DMS 273 (cell line): ENCODE measurements at regions not wholly inside any gene's neighbourhood (a gene's known extent, or its start where the extent isn't known, plus 50 kb on each side); places are given as distances from the start of the nearest gene placed in this dataset.

Source experiments
- DNase-seq: peaks from one replicate; lab custom pipeline; 2025; ENCODE audit not compliant: unreplicated experiment; lab: John Stamatoyannopoulos, UW

DNA sequence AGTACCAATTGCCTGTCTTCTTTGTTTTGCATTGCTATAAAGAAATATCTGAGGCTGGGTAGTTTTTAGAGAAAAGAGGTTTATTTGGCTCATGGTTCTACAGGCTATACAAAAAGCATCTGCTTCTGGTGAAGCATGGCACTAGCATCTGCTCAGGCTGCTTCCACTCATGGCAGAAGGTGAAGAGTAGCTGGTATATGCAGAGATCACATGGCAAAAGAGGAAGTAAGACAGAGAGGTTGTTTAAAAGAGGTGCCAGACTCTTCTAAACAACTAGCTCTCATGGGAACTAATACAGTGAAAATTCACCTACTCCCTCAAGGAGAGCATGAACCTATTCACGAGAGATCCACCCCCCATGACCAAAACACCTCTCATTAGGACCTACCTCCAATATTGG is 56.7 kb upstream of the GUCA2B start:
- no peak for DNase-seq

DNA sequence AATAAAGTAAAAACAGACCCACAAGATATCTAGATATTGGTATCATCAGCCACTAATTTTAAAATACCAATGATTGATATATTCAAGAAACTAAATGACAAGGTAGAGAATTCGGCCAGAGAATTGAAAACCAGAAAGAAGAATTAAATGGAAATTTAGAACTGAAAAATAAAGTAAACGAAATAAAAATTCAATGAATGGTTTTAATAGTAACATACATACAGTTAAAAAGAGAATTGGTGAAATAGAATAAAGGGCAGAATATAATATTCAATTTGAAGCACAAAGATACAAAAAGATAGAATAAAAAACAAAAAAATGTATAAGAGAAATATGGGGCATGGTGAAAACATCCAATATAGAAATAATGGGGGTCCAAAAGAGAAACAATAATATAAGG is 64.0 kb upstream of the GUCA2B start:
- no peak for DNase-seq

DNA sequence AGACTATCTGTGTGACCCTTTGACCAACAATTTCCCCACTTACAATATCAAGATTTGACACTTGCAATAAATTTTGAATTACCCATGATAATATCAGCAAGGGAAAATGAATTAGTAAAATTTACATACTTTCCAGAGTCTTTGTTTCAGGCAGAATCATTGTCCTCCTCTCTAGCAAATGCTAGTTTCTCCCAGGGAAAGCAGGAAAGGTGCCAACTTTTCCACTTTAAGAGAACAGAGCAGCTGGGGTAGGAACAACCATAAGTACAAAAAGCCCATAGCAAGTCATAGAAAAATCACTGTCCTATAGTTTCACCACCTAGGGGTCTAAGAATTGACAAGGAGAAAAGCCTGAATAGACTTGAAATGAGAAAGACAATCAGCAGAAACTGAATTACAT is 67.1 kb upstream of the GUCA2B start:
- no peak for DNase-seq

DNA sequence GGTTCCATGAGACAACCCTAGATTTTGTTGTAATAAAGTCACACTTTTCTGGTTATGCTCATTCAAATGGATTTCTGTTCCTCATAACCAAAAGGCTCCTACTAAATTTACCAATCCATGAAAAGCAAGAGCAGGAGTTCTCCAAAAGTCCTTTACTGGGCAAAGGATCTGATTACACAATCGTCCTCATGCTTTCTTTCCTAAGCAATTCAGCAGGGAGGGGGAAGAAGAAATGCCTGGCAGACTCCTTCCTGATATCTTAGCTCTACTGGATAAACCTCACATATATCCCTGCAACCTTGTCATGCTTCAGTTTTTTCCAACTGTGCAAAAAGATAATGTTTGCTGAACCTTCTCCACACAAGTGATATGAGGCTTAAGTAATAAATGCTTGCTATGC is 67.6 kb upstream of the GUCA2B start:
- no peak for DNase-seq

DNA sequence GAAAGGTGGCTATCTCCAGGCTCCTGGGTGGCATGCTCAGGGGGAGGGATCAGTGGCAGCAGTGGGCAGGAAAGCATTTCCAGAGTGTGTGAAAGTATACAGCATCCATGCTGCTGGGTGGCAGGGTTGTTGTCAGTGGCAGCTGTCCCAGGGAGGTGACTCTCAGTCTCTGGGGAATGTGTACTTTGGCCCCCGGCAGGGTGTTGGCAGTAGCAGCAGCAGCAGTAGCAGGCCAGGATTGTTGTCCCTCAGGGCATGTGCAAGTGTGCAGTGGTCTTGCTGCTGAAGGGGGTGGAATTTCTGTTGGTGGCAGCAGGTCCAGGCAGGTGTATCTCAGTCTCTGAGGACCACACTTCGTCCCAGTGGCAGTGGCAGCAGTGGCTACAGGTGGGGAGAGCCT is 71.7 kb upstream of the GUCA2B start:
- no peak for DNase-seq

DNA sequence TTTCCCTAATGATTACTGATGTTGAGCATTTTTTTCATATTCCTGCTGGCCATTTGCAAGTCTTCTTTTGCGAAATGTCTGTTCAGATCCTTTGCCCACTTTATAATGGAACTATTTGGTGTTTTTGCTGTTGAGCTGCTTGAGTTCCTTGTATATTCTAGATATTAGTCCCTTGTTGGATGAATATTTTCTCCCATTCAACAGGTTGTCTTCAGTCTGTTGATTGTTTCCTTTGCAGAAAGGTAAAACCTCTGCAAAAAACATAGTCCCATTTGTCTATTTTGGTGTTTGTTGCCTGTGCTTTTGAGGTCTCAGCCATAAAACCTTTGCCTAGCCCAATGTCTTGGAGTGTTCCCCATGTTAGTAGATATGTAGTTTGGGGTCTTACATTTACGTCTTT is 78.0 kb upstream of the GUCA2B start:
- no peak for DNase-seq

DNA sequence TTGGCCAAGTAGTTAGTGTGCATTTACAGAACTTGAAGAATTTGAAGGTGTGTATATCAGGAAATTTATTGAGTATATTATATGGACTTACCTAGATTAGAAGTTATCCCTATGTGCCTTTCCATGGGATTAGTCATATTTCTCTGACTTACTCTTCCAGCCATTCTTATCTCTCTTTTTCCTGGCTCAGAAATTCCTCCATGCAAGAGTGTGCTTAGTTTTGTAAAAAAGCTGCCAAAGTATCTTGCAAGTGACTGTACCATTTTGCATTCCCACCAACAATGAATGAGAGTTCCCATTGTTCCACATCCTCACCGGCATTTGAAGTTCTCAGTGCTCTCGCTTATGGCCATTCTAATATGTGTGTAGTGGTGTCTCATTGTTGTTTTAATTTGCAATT is 82.2 kb upstream of the GUCA2B start:
- no peak for DNase-seq

DNA sequence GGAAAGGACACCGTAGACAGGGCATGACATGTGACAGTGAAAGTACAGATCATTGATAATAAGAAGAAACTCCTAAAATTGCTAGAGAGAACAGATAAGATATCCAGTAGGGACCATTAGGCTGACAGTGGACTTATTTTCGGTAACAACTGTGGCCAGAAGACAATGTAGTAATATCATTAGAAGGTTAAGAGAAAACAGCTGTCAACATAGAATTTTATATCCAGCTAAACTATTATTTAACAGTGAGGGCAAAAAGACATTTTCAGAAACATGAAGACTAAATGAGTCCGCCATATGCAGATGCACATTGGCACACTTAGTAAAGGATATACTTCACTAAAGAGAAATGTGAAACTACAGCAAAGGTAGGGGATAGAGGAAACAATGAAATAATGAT is 95.4 kb upstream of the GUCA2B start:
- no peak for DNase-seq

DNA sequence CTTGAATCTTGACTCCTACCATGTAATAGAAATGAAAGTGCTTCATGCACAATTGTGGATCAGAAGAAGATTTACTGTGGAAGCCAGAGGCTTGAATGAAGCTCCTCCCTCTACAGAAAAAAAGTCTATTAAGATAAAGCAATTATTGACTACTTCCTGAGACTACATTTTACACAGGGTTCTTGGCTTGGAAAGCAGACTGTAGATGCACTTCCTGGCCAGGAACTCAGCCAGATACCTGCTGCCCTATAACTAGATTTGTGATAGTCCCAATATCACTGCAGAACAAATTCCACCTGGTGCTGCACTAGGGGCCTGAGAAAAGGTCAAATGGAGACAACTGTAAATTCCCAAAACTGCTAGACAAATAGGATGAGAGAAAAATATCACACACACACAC is 96.8 kb upstream of the GUCA2B start:
- no peak for DNase-seq

DNA sequence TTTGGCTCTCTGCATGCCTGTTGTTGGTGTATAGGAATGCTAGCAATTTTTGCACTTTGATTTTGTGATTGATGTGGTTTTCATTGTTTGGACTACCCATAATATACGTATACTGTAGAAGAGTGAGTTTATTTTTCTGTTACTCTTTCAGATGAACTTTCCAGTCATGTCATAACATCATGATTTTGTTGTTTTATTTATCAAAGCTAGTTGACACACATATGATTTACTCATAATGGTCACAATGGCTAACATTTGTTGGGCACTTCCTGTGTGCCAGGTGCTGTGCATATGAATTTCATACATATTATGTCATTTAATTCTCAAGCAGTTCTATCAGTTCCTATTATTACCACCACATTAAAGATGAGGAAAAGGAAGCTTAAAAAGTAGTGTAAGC is 98.1 kb upstream of the GUCA2B start:
- no peak for DNase-seq

DNA sequence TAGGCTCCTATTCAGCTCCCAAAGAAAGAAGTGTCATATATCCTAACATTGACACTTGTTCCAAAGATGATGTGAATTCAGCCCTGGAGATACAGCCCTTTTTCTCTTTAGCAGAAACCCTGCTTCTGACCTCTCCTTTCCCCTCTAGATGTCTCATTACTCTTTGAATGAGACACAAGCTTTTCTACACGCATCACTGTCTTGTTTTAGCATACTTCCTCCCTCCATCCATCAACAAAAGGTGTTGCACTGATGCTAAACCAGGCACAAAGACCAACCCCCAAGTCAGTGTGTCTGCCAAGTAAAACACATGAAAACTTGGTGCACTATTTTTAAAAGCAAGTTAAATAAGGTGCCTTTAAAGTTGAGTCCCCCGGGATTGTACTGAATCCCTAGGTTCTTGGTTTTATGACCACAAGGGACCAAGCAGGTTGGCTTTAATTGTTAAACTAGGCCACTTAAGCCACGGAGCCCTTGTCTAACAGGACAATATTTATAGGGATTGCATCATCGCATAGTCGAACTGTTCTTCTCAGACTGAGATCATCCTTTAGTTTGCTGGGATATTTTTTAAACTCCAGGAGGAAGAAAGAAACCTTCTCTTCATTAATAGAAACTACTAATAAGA is 101.0 kb upstream of the GUCA2B start:
- DNase-seq = no peak

DNA sequence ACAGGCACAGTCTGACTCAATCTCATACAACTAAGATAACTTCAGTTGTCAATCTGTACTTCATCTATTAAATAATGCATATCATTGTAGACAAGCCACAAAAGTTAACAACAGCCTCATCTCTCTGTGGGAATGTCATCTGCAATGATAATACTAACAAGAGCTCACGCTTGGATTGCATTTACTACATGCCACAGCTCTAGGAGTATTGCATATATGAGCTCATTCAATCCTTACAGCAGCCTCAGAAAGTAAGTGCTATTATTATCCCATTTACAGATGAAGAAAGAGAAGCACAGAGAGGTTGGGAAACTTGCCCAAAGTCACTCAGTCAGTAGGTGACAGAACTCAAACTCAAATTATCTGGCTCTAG is 105.7 kb upstream of the GUCA2B start:
- no peak for DNase-seq

DNA sequence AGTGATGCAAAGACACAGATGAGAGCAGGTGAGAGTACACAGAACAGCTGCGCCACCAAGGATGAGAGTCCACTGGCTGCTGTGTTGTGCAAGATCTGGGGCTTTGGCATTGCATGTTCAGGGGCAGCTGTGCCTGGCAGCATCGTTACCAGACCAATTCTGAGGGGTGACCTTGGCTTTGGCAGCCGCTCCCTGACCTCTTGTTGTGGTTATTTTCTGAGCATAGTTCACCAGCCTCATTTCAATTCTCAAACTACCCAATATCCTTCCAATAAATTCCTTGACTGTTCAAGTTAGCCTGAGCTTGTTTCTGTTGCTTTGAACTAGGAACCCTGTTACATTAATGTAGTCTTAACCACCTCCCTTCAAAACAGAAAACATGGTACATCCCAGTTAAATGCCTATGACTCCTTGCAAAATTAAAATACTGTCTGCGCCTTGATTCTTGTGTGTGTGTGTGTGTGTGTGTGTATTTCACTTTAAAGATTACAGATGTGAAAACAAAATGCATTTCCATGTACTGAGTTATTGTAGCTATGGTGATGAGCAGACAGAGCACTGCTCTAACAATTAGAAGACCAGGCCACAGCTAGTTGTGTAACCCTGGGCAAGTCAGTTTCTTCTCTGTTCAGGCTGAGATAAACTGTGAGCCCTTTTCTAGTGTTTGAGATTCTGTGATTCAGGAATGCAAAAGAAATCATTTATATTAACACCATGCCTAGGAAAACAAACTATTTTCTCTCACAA is 106.3 kb upstream of the GUCA2B start:
- peak; percentile 34 for DNase-seq

DNA sequence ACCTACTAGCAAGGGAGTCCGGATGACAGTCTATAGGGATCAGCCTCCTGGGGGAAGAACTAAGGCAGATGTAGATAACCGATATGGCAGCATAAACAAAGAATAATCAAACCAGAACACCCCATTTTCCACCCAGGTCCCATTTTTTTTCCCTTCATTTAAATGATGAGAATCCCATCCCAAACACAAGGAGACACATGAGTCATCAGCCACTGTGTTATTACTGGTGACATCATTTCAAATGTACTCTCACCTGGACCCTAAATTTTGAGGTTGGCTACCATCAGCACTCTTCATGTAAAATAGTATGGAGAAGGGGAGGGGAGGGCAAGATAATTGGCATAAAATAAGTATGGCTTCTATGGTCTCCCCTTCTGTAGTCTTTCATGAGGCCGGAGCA is 108.9 kb upstream of the GUCA2B start:
- no peak for DNase-seq

DNA sequence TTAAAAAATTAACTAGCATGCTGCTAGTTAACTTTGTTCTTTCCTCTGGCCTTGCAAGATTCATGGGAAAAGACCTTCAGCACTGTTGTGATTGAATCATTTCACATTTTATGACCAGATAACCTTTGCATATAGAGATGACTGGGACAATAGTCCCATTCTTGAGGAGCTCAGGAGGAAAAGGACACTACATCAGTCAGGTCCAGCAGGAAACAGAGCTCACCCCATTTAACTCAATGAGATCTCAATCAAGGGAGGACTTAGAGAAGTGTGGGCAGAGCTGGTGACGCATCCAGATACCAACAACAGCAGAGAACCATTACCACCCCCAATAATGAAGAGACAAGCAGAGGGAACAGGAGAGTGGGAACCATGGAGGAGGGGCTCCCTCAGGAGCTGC is 109.4 kb upstream of the GUCA2B start:
- DNase-seq = no peak

DNA sequence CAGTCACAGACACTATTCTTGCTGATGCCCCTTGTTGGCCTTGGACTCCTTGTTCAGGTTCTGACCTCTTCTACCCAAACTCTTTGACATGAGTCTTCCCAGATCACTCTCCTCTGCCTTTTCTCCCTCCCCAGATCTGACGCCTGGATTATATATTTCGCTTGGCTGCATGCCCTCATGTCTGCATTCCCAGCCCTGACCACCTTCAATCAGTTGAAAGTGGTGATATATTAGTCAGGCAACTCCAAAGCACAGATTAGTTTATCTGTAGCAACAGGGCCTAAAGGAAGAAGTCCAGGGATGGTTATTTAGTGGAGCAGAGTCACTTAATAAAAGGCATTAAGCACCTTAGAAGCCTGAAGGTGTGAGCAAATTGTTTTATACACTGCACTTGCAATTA is 110.0 kb upstream of the GUCA2B start:
- no peak for DNase-seq

DNA sequence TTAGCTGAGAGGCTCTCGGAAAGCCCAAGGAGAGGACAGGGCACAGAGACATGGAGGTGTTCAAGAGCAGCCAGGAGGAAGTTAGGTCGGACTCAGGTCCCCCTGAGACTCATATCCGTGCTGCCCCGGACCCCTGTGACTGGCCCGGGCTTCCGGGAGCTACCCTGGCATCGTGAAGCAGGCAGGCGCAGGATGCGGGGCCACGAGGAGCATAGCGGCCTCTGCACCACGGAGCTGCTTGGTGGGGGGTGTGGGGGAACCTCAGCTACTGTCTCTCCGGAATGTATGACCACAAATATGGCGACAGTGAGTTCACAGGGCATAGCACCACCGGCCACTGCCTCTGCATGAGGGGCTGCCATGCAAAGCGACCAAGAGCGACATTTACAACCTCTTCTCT is 112.2 kb upstream of the GUCA2B start:
- DNase-seq = no peak

DNA sequence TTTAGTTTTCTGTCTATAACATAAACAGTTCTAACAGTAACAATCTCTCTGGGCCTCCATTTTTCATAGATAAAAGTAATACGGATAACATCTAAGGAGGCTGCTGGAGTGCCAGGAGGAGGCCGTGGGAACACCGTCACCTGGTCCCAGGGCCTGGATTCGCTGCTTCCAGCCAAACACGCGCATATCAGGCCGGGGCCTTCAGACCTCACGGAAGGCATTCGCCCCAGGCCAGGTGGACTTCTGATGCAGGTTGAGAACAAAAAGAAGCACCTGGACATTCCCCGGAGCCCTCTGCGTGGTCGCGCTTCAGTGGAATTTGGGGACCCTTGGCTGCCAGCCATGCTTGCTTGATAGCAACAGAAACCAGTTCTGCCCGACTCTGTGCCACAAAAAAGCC is 113.1 kb upstream of the GUCA2B start:
- no peak for DNase-seq

DNA sequence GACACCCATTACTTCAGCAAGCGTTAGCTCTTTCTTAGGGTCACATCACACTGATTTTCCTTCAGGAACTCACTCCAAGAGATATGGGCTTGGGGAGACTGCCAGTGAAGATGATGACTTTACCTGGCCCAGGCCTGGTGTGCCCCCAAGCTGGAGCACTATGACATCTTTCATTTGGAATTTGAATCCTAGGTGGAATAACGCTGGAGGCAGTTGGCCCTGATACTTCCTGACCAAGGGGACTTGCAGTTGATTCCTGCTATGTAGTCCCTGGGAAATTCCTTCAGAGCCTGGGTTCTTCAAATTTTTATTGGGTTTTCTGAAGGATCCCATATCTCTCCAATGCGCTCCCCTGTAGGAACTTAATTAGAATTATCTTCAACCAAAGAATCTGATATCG is 114.9 kb upstream of the GUCA2B start:
- no peak for DNase-seq

DNA sequence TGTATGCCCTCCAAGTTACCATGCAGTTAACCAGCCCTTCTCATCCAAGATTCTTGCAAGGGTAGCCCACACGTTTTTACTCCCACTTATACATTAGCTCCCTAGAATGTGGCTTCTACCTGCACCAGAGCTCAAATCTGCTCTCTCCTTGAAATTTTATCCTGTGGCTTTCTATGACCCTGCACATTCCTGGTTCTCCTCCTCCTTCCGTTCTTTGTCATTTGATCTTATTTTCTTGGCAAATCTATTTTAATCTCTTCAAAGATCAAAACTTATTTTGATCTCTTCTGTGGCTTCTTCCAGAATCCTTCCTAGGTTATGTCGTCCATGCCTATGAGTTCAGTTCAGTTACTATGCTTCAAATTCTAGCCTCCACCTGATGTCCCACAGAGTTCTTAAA is 115.6 kb upstream of the GUCA2B start:
- DNase-seq = no peak

DNA sequence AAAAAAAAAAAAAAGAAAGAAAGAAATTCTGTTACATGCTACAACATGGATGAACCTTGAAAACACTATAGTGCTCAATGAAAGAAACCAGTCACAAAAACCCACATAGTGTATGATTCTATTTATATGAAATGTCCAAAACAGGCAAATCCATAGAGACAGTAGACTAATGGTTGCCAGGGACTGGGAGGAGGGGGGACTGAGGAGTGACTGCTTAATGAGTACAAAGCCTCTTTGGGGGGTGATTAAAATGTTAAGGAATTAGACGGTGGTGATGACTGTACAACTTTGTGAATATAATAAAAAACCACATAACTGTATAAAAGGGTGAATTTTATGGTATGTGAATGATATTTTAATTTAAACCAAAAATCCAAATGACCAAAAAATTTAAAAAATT is 116.0 kb upstream of the GUCA2B start:
- no peak for DNase-seq

DNA sequence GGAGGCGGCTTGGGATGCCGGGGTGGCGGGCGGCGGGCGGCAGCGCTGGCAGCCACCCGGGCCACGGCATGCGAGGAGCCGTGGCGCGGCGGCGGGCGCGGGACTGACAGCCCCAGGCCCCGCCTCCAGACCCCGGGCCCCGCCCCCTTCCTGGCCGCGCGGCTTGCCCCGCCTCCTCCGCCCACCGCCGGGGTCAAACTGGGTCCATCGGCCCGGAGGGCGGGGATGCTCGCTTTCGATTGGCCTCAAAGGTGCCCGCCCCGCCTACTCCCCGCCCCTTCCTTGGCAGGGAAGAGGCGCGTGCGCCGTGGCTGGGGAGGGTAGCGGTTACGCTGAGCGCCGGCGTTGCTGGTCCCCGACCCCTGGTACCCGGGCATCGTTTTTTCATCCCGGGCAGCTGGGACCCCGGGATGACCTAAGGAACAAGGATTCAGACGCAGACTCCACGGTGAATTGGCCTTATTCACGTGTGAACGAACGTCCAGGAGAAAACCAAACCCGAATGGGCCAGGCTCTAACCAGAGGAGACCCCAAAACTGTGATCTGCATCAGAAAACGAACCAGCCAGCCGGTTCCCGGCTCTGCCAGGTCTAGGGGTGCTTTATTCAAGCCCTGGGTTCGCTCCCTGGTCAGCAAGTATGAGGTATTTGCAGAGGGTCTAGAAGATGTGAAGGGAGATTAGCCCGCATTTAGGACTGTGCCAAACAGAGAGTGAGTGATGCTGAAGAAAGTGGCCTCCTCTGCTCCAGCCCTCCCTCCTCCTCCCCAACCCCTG is 117.2 kb upstream of the GUCA2B start:
- DNase-seq = peak; percentile 97
